ENCODE measurements at regions not wholly inside any gene's neighbourhood (a gene's known extent, or its start where the extent isn't known, plus 50 kb on each side); places are given as distances from the start of the nearest gene placed in this dataset.

DNA sequence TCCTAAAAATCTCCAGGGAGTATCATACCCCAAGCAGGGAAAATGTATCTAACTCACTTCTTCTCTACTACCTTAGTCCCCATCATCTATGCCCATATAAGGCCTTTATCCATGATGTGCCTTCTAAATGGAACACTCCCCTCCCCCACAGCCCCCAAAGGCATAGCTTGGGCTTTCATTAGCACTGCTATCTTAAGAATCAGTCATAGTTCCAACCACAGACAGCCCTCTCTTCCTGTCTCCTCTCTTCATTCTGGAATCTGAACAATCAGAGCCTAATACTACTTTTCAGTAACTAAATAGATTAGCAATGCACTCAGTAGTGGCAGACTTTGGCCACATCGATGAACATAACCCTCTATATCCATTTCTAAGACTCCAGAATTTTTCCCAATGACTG lies 313.2 kb upstream of the DKK2 start:
- no peak for TF ChIP-seq EZH2 (IDR thresholded peaks at IDR 0.05)
- TF ChIP-seq POLR2AphosphoS5 (IDR thresholded peaks at IDR 0.05; ENCODE audit: borderline replicate concordance, low read depth, low read length) = peak; percentile 57; the same call in 1 of the 2 replicates

Measured in SK-N-MC (cell line).